CD4-positive, alpha-beta T cell treated with Interleukin-10 for 1 hour (primary cell): ENCODE measurements at regions not wholly inside any gene's neighbourhood (a gene's known extent, or its start where the extent isn't known, plus 50 kb on each side); places are given as distances from the start of the nearest gene placed in this dataset.
"Not testable (repeated sequence)": the region's sequence is repeated elsewhere in the genome, so short reads cannot be mapped to it uniquely, and the experiment has no call there.

ENCODE experiments used
- DNase-seq: peaks from one replicate; pipeline ENCODE4 v3.0.0-alpha.2; 2020

DNA sequence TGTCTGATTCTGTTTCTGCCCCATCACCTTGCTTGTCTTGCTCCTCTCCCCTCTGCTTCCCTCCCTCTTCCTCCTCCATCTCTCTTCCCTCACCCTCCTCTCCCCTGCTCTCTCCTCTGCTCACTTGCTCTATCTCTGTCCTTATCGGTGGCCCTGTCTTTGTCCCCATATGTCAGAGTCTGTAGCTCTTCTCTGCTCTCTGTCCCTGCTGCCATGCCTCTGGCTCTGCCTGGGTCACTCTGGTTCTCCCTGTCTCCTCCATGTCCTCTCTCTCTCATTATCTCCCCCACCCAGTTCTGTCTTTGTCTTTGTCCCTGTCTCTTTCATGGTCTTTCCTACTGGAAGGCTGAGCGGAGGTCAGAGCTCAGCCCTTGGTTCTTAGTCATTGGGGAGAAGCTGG, 169.1 kb upstream of the NLRP1 start:
- no peak for DNase-seq

DNA sequence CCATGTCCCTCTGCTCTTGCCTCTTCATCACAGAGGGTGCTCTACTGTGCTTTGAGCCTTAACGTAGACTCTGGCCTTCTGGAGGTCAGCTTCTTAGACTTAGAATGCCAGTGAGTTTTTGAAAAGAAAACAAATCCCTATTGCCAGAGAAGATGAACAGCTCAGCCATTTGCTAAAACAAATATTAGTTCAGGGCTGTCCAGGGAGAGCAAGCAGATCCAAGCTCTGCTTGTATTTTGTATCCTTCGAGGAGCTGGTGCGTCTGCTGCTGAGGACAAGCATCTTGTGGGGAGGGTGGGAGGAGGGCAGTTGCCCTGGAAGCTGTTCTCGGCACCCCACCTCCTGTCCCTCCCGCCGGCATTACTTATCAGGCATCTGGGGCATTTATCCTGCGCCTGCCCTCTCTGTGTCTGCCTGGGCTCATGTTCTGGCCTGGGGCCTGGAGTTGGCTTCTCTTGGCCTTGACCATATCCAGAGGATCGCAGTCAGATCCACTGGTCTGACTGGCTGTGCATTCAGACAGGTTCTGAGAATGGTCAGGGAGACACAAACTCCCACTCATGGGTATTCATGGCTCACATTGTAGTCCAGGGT, 173.1 kb upstream of the NLRP1 start:
- no peak for DNase-seq

GRCh38 chr17:5758651-5759050, 174.3 kb upstream of the NLRP1 start:
- peak; percentile 1 for DNase-seq

DNA sequence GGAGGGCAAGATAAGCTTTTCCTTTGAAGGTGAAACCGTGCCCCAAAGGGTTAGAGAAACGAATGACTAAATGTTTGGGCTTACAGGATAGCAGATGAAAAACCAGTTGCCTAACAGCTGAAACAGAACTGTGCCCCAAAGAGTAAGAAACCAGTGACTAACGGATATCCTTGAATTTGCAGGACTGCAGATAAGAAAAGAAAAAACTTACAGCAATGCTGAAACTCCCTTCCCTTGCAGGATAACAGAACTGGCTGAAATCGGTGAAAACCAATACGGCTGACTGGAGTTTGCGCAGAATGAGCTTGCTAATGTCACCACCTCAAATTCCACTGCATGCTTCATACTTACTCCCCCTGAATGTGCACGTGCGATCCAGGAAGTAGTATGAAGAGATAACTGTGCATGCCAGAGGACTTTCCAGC, 175.2 kb upstream of the NLRP1 start:
- no peak for DNase-seq

- DNase-seq = no peak
These were observed 177.9 kb upstream of the NLRP1 start for GRCh38 chr17:5762191-5762590.

- no peak for DNase-seq
These were observed 179.4 kb upstream of the NLRP1 start for GRCh38 chr17:5763595-5764306.

GRCh38 chr17:5769593-5770354, 185.5 kb upstream of the NLRP1 start:
- no peak for DNase-seq

- no peak for DNase-seq
These were observed 186.3 kb upstream of the NLRP1 start for GRCh38 chr17:5770441-5771270.

DNA sequence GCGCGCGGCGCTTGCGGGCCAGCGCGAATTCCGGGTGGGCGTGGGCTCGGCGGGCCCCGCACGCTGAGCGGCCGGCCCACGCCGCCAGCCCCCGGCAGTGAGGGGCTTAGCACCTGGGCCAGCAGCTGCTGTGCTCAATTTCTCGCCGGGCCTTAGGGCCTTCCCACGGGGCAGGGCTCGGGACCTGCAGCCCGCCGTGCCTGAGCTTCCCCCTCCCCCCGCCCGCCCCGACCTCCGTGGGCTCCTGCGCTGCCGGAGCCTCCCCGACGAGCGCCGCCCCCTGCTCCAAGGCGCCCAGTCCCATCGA, 186.9 kb upstream of the NLRP1 start:
- not testable (repeated sequence) for DNase-seq

DNA sequence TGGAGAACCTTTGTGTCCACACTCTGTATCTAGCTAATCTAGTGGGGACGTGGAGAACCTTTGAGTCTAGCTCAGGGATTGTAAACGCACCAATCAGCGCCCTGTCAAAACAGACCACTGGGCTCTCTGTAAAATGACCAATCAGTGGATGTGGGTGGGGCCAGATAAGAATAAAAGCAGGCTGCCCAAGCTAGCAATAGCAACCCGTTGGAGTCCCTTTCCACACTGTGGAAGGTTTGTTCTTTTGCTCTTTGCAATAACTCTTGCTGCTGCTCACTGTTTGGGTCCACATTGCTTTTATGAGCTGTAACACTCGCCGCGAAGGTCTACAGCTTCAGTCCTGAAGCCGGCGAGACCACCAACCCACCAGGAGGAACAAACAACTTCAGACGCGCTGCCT, 187.7 kb upstream of the NLRP1 start:
- not testable (repeated sequence) for DNase-seq

DNA sequence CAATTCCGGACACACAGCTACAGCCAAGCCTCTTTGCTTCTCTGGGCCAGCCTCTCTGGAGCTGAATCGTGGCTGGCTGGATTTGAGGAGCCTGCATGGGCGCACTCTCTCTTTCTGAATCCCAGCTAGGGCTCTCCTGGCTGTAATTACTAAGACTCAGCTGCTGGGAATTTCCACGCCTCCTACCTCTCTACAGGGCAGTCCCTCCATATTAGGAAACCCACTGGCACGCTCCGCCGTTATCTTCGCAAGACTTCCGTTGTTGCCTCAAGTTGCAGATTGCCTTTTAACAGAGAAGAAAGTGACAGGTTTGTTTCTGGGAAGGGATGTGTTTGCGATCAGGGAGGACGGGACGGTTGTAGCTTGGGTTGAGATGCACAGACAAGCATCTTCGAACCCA, 188.4 kb upstream of the NLRP1 start:
- no peak for DNase-seq

- no peak for DNase-seq
These were observed 189.6 kb upstream of the NLRP1 start for GRCh38 chr17:5773816-5774360.

- no peak for DNase-seq
These were observed 190.8 kb upstream of the NLRP1 start for GRCh38 chr17:5775098-5775497.

DNA sequence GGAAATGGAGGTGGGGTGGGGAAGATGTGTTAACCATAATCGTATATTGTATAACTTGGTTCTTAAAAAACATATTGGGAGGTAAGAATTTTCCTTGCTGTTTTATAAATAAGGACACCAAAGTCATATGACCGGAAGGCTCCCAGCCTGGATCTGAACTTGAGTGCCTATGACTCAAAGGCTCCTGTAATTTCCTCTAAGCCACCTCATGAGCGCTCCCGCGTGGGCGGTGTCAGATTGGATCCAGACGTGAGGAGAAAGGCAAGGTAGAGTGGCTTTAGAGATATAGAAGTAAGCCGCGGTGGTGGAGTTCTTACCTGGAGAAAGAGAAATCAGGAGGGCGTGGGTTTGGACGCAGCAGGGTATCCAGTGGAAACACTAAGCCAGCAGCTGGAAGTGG, 196.2 kb upstream of the NLRP1 start:
- DNase-seq = no peak

- DNase-seq = no peak
These were observed 197.1 kb upstream of the NLRP1 start for GRCh38 chr17:5781236-5781927.

DNA sequence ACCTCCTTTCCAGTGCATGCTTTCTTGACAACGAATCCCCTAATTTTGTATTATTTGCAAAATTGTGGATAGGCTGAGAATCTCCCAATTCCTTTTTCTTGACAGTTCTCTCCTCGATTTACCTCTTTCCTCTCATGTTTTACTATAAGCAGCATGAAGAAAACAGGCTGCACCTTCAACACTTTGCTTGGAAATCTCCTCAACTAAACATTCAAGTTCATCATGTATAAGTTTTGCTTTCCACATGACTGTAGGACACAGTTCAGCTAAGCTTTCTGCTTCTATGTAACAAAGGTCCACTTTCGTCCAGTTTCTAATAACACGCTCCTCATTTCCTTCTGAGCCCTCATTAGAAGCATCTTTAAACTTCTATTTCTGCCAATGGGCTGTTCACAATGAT, 199.0 kb upstream of the NLRP1 start:
- DNase-seq = no peak

DNA sequence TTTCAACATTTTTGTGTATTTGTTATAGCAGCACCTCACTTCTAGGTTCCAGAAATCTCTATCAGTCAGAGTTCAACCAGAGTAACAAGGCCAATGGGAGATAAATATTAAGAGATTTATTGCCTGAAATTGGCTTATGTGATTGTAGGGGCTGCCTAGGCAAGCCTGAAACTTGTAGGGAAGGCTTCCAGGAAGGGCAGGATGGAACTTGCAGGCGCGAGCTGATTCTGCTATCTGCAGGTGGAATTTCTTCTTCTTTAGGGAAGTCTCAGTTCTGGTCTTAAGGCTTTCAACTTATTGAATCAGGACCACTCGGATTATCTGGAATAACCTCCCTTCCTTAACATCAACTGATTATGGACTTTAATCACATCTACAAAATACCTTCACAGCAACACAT, 199.5 kb upstream of the NLRP1 start:
- DNase-seq = no peak

DNA sequence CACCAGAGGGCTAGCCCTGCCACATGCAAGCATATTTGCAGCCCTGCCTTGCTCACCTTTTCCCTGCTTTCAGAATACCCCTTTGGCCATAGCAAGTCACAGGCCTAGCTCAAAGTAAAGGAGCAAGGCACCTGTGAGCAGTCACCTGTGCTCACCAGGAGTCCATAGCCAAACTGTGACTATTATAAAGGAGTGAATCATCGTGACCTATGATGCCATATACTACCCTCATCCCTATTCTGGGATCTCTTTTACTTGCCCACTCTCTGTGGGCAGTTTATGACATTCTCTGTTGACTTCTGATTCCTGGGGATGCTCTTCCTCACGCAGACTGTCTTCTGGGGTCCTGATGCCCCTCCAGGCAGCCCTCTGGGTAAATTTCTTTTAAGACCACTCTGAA, 200.5 kb upstream of the NLRP1 start:
- DNase-seq = no peak

DNA sequence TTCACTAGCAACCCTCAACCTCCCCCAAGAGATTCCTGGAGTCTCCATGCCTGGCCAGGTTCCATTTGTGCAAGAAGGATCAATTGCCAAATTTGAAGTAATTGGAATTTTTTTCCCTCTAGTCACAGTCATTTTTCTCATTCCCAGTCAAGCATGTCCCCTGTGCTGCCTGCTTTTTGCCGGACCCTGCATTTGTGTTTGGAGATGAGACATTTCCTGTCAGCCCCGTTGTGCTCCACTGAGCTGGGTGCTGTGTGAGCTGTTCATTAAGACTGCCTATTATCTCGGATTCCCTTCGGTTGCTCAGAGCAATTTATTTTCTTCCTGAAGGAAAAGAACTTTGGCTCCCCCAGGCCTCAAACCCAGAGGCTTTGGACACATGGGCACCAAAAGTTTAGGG, 201.0 kb upstream of the NLRP1 start:
- no peak for DNase-seq

GRCh38 chr17:5785867-5786509, 201.7 kb upstream of the NLRP1 start:
- DNase-seq = no peak

GRCh38 chr17:5786510-5786875, 202.2 kb upstream of the NLRP1 start:
- DNase-seq = no peak

DNA sequence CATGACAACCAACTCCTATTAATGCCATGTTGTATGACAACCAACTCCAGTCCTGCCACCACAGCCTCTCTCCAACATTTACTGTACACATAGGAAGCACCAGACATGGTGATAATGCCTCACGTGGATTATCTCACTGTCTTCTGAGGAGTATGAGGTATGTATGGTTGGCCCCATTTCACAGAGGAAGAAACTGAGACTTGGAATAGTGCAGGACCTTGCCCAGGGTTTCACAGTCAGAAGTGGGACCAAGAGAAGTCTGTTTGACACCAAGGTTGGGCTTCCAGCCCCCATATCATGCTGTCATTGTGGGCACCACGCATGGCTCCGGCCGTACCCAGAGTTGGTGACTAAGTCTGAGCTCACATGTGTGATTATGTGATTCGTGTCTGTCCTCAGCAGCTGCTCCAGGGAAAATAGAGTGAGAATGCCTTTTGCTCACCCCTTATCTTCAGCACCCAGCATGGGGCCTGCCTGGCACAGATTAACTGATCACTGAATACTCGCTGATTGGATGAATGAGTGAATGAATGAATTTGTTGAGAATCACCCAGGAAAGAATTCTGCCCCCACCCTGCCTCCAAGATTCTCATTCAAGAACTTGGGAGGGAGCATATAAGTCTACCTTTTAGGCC, 204.1 kb upstream of the NLRP1 start:
- no peak for DNase-seq
